C4-2B (cell line): ENCODE measurements at regions not wholly inside any gene's neighbourhood (a gene's known extent, or its start where the extent isn't known, plus 50 kb on each side); places are given as distances from the start of the nearest gene placed in this dataset.

Experiments used
- H3K27ac ChIP-seq: fragments of 450-650 bp; 2 replicates; pipeline ENCODE4 v1.5.1; 2017
- ZFX ChIP-seq: fragments of 450-650 bp; IDR thresholded peaks from 2 replicates; pipeline ENCODE4 v1.6.1; 2017
- TF ChIP-seq, protein P1 (sequence below): fragments of 450-650 bp; conservative IDR thresholded peaks from 2 replicates; pipeline ENCODE4 v1.5.1; 2017; ENCODE audit warnings: mild to moderate bottlenecking

DNA sequence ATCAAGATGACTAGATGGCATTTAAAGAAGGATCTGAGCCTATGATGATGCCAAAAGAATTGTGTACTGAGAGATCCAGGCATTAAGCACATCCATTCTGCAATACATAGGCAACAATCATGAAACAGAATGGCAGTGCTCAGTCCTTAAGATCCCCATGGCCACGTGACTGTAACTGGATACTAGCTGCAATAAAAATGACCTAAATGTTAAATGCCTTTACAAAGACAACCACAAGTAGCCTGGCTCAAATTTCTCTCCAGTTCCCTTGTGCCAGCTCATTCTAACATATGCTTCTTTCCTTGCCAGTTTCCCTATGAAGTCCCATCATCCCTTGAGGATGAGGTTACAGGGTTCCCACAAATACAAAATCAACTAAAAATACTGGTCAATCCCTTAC is 148.3 kb upstream of the GHR start:
- TF ChIP-seq, protein P1, sequence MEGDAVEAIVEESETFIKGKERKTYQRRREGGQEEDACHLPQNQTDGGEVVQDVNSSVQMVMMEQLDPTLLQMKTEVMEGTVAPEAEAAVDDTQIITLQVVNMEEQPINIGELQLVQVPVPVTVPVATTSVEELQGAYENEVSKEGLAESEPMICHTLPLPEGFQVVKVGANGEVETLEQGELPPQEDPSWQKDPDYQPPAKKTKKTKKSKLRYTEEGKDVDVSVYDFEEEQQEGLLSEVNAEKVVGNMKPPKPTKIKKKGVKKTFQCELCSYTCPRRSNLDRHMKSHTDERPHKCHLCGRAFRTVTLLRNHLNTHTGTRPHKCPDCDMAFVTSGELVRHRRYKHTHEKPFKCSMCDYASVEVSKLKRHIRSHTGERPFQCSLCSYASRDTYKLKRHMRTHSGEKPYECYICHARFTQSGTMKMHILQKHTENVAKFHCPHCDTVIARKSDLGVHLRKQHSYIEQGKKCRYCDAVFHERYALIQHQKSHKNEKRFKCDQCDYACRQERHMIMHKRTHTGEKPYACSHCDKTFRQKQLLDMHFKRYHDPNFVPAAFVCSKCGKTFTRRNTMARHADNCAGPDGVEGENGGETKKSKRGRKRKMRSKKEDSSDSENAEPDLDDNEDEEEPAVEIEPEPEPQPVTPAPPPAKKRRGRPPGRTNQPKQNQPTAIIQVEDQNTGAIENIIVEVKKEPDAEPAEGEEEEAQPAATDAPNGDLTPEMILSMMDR: no peak
- no peak for TF ChIP-seq ZFX
- H3K27ac ChIP-seq: no peak overlapping the region

DNA sequence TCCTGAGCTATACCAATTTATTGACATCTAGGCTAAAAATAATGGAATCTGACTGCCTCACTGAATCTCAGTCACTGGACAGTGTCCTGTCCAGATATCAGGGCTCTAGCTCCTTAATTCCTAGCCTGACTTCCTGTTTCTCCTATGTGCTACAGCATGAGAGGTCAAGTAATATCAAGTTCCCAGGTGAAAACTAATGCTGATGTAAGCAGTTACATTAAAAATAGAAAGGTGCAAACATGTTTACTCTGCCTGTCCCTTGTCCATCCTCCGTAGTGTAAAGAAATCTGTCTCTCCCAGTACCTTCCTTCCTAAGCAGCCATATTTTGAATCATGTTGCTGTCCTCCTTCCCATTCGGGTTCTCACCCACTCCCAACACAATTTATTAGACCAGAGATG is 145.9 kb upstream of the GHR start:
- no peak overlapping the region for H3K27ac ChIP-seq
- TF ChIP-seq, protein P1: no peak
- no peak for TF ChIP-seq ZFX

DNA sequence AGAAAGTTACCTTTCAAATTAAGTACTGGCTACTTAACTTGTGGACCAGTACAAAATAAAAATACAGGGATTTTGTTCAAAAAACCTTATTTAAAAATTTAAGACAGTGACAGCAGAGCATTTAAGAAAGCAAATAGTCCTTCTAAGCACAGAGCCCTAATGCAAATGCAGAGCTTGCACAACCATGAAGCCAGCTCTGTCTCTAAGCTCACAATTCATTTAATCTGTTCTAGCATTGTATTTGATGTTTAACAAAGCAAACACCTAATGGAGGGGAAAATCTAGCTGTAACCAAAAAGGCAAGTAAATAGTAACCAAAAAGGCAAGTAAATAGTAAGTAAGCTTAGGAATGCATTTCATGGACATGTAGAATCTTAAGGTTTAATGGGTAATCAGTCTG is 138.7 kb upstream of the GHR start:
- H3K27ac ChIP-seq: no peak overlapping the region
- no peak for TF ChIP-seq ZFX
- TF ChIP-seq, protein P1: no peak

DNA sequence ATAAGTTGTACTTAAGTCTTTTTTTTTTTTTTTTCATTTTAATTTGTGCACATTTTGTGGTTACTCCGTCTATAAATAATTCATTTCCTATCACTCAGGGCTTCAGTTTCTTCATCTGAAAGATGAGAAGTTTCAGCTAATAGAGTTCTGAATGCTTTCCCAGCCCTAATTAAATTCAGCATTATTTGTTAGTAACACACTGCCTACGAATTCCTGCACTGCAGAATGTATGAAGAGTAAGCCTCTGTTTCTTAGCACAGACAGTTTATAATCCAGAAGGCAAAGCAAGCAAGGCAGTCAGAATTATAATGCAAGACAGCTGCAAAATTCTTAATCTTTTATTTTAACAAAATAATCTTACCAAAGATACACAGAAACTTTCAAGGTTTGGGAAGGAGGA is 138.0 kb upstream of the GHR start:
- TF ChIP-seq, protein P1: no peak
- no peak for TF ChIP-seq ZFX
- no peak overlapping the region for H3K27ac ChIP-seq

DNA sequence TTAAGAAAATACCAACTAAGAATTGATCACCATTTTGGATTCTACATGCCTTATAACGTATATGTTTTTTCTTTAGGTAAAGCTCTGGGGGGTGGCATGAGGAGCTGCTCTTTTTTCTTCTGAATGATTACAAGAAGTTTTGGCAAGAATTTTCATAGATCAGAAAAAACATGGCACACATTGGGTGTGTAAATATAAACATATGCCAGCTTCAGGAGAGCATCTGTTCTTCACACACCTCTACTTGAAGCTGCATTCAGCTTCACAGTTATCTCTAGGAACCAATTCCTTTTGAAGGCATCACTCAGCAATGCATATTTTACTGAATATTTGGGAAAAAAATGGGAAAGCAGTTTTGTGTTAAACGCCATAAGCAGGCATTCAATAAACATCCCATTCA is 122.7 kb upstream of the GHR start:
- no peak overlapping the region for H3K27ac ChIP-seq

DNA sequence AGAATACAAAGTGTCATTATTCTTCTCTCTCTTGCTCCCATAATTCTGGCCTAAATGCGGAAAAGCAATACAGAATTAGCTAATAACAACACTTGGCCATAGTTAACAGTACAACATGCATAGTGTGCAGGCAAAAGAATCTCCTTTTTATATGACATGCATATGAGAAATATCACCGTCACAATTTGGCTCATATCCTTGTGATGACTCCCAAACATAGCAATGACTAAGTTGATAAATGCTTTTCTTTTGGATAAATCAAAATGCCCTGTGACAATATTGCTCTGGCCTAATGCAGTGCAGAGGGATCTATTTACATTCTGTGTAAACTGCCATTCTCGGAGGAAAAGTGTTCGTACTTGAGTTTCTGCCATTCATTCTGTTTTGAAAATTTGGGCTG is 121.9 kb upstream of the GHR start:
- no peak for TF ChIP-seq ZFX
- TF ChIP-seq, protein P1: no peak
- no peak overlapping the region for H3K27ac ChIP-seq

More for the DNA sequence above, 122.7 kb upstream of the GHR start:
- TF ChIP-seq, protein P1: no peak
- TF ChIP-seq ZFX: no peak

DNA sequence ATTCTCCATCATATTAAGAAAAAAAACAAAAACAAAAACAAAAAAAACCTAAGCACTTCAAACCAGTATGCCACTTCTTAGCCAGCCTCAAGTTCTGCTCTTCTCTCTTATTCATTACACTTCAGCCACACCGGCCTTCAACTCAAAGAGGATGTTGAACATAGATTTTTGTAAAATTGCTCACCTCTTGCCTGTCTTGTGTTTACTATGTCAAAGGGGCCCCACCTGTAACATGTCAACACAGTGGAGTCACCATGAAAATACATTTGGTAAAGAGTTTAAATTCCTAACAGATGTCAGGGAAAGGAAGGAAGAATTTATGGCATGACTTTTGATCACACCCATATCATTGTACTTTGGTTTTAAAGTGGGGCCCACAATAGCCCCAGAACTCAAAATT is 121.1 kb upstream of the GHR start:
- H3K27ac ChIP-seq: no peak overlapping the region

More for the DNA sequence above, 121.1 kb upstream of the GHR start:
- TF ChIP-seq, protein P1: no peak
- TF ChIP-seq ZFX: no peak
